HG03135 (cell line): ENCODE measurements at regions not wholly inside any gene's neighbourhood (a gene's known extent, or its start where the extent isn't known, plus 50 kb on each side); places are given as distances from the start of the nearest gene placed in this dataset.

Experiments
- ATAC-seq: cut with Tn5 transposase; IDR thresholded peaks from one replicate; pipeline ENCODE4 v1.9.1; 2021; ENCODE audit warnings: mild to moderate bottlenecking, moderate library complexity; ENCODE audit not compliant: unreplicated experiment

- ATAC-seq: no peak
Observed at GRCh38 chr18:24974431-24974830, 377.5 kb downstream of the ZNF521 start.

GRCh38 chr18:24975496-24976372 lies 376.2 kb downstream of the ZNF521 start:
- ATAC-seq: no peak

GRCh38 chr18:24976502-24976901 lies 375.5 kb downstream of the ZNF521 start:
- no peak for ATAC-seq

- no peak for ATAC-seq
Observed at GRCh38 chr18:24979235-24979634, 372.7 kb downstream of the ZNF521 start.

- ATAC-seq: no peak
Observed at GRCh38 chr18:24982831-24983230, 369.1 kb downstream of the ZNF521 start.

GRCh38 chr18:24983566-24984139 lies 368.3 kb downstream of the ZNF521 start:
- ATAC-seq: no peak

GRCh38 chr18:24985586-24985985 lies 366.4 kb downstream of the ZNF521 start:
- ATAC-seq: no peak

GRCh38 chr18:24986666-24987302 lies 365.2 kb downstream of the ZNF521 start:
- ATAC-seq: no peak

- ATAC-seq: no peak
Observed at GRCh38 chr18:24987303-24988252, 364.4 kb downstream of the ZNF521 start.

GRCh38 chr18:24988253-24988840 lies 363.6 kb downstream of the ZNF521 start:
- no peak for ATAC-seq

GRCh38 chr18:24989760-24990593 lies 362.0 kb downstream of the ZNF521 start:
- ATAC-seq: no peak

- ATAC-seq: no peak
Observed at GRCh38 chr18:24990671-24991134, 361.3 kb downstream of the ZNF521 start.

- no peak for ATAC-seq
Observed at GRCh38 chr18:24991141-24992060, 360.6 kb downstream of the ZNF521 start.

- no peak for ATAC-seq
Observed at GRCh38 chr18:24992491-24992890, 359.5 kb downstream of the ZNF521 start.

GRCh38 chr18:24993628-24994027 lies 358.3 kb downstream of the ZNF521 start:
- no peak for ATAC-seq

GRCh38 chr18:24995056-24995455 lies 356.9 kb downstream of the ZNF521 start:
- ATAC-seq: no peak

GRCh38 chr18:24995755-24996154 lies 356.2 kb downstream of the ZNF521 start:
- ATAC-seq: no peak

- no peak for ATAC-seq
Observed at GRCh38 chr18:24999650-25000267, 352.2 kb downstream of the ZNF521 start.
